SK-N-MC (cell line): ENCODE measurements at regions not wholly inside any gene's neighbourhood (a gene's known extent, or its start where the extent isn't known, plus 50 kb on each side); places are given as distances from the start of the nearest gene placed in this dataset.

Source experiments
- EZH2 ChIP-seq: fragments of 200-600 bp; sonication (generic); IDR thresholded peaks from one replicate; pipeline ENCODE4 v1.6.1; 2017; ENCODE audit warnings: antibody characterized with exemption
- POLR2AphosphoS5 ChIP-seq: IDR thresholded peaks from 2 replicates; pipeline ENCODE4 v1.6.1; 2012; ENCODE audit warnings: mild to moderate bottlenecking, low read depth, low read length, borderline replicate concordance

DNA sequence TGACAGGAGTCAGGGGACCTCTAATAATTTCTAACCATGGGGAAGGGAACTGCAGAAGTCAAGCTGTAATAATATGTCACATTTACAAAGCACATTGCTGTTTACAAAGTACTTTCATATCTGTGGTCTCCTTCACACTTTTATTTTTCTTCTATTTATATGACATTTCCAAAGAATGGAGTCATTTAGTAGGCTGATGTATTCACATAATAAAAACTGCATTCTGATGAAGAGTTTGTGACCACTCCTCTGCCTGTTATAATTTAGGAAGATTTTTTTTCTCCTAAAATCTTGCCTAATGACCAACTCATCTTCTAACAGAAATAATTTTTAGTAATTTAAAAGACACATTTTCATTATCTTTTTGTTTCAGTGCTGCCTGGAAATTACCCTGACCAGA lies 272.2 kb upstream of the VEPH1 start:
- TF ChIP-seq EZH2, result no peak
- no peak for TF ChIP-seq POLR2AphosphoS5
